PC-9 (cell line): ENCODE measurements at regions not wholly inside any gene's neighbourhood (a gene's known extent, or its start where the extent isn't known, plus 50 kb on each side); places are given as distances from the start of the nearest gene placed in this dataset.

Source experiments
- BruUV-seq: library from RNA; stranded (reverse); fragments of 400-500 nt; replicated peaks from 2 replicates; lab custom pipeline; 2021; lab: Mats Ljungman, UMichigan
- CTCF ChIA-PET: fragments of 300-600 bp; sonication (Branson Sonifier 250); formaldehyde crosslinking; loops from one replicate; lab custom pipeline; 2022; ENCODE audit warnings: antibody characterized with exemption; lab: Charles Lee
- POLR2A ChIA-PET: fragments of 300-600 bp; sonication (Branson Sonifier 250); formaldehyde crosslinking; loops from one replicate; lab custom pipeline; 2022; ENCODE audit warnings: antibody characterized with exemption; ENCODE audit not compliant: unreplicated experiment; lab: Charles Lee
- DNase-seq, 2 experiments: peaks; one replicate each; pipeline versions ENCODE4 v3.0.0 to v3.0.0-alpha.2; 2015 to 2022; ENCODE audit warnings: mixed read lengths in 1 of 2
- H2AFZ ChIP-seq: fragments of 200-600 bp; sonication (generic); 2 replicates; pipeline ENCODE4 v1.8.1; 2017; ENCODE audit warnings: antibody characterized with exemption
- H3F3A ChIP-seq: fragments of 200-600 bp; sonication (generic); 2 replicates; pipeline ENCODE4 v1.8.1; 2017; ENCODE audit warnings: antibody characterized with exemption, mild to moderate bottlenecking, low read depth; ENCODE audit not compliant: insufficient read depth
- H3K27ac ChIP-seq: fragments of 200-600 bp; sonication (generic); 2 replicates; pipeline ENCODE4 v1.6.1; 2016; ENCODE audit warnings: mixed run types
- H3K27me3 ChIP-seq: fragments of 200-600 bp; sonication (generic); 2 replicates; pipeline ENCODE4 v1.6.1; 2016; ENCODE audit warnings: low read depth, mixed run types; ENCODE audit not compliant: insufficient read depth
- H3K36me3 ChIP-seq: fragments of 200-600 bp; sonication (generic); 2 replicates; pipeline ENCODE4 v1.6.1; 2016; ENCODE audit warnings: low read depth, mixed run types
- H3K4me1 ChIP-seq: fragments of 200-600 bp; sonication (generic); replicated peaks from 2 replicates; pipeline ENCODE4 v1.6.1; 2016; ENCODE audit warnings: mixed run types; ENCODE audit not compliant: insufficient read depth
- H3K4me2 ChIP-seq: fragments of 200-600 bp; sonication (generic); 2 replicates; pipeline ENCODE4 v1.6.1; 2017; ENCODE audit warnings: mixed run types
- H3K4me3 ChIP-seq: fragments of 200-600 bp; sonication (generic); 2 replicates; pipeline ENCODE4 v1.6.1; 2016; ENCODE audit warnings: mixed run types
- H3K79me2 ChIP-seq: fragments of 200-600 bp; sonication (generic); 2 replicates; pipeline ENCODE4 v1.6.1; 2017; ENCODE audit warnings: low read depth, mixed run types
- H3K9me2 ChIP-seq: fragments of 200-600 bp; sonication (generic); 2 replicates; pipeline ENCODE4 v1.8.1; 2017; ENCODE audit warnings: mild to moderate bottlenecking; ENCODE audit not compliant: insufficient read depth
- H3K9me3 ChIP-seq: fragments of 200-600 bp; sonication (generic); 2 replicates; pipeline ENCODE4 v1.8.1; 2016; ENCODE audit warnings: low read depth; ENCODE audit not compliant: insufficient read depth
- H4K20me1 ChIP-seq: fragments of 200-600 bp; sonication (generic); 2 replicates; pipeline ENCODE4 v1.8.1; 2017; ENCODE audit not compliant: insufficient read depth
- CTCF ChIP-seq: fragments of 200-600 bp; sonication (generic); conservative IDR thresholded peaks from 2 replicates; pipeline ENCODE4 v1.6.1; 2017; ENCODE audit warnings: mixed run types, antibody characterized with exemption, mild to moderate bottlenecking, moderate library complexity
- EZH2 ChIP-seq: fragments of 200-600 bp; sonication (generic); IDR thresholded peaks from 2 replicates; pipeline ENCODE4 v1.8.0; 2017; ENCODE audit warnings: antibody characterized with exemption, low read depth
- intact Hi-C: fragments of 100-400 bp; cut with micrococcal nuclease; formaldehyde crosslinking; loops from one replicate; pipeline ENCODE4 v1.10.0; 2022; ENCODE audit not compliant: unreplicated experiment

DNA sequence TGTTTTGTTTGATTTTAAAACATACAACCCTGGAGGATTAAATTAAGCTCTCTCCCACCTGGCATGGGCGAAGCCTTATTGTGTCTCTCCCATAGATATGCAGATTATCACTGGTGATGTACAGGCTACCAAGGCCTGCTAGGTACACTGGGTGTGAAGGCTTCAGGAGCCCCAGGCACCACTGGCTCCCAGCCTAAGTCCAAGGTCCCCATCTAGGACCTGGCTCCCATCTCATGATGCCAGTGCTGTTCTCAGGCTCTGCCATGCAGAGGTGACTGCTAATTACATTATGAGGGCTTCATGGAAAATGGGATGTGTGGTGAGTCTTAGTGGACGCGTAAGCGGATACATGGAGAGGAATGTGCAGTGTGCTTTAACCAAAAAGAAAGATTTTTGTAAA, 201.2 kb upstream of the KLHL29 start:
- TF ChIP-seq CTCF (no peak), EZH2 (no peak)
- Histone ChIP-seq H3K36me3 (no peaks in the 10 kb centered on the region), H3K4me3 (no peak overlapping the region), H3K27me3 (peaks cover 57% of the 10 kb centered on the region), H2AFZ (no peak overlapping the region), H3K9me3 (no peaks in the 10 kb centered on the region; the same call in 1 of the 2 replicates), H3K27ac (no peak overlapping the region), H3K4me2 (no peak overlapping the region), H3K4me1 (no peaks in the 10 kb centered on the region), H3F3A (no peaks in the 10 kb centered on the region), H3K79me2 (no peaks in the 10 kb centered on the region), H3K9me2 (no peaks in the 10 kb centered on the region), H4K20me1 (no peaks in the 10 kb centered on the region)
- intact Hi-C loops: no loop called here
- ChIA-PET POLR2A (no interaction called here), CTCF (no interaction called here)
- no TSS peak for BruUV-seq
- no peak for DNase-seq

DNA sequence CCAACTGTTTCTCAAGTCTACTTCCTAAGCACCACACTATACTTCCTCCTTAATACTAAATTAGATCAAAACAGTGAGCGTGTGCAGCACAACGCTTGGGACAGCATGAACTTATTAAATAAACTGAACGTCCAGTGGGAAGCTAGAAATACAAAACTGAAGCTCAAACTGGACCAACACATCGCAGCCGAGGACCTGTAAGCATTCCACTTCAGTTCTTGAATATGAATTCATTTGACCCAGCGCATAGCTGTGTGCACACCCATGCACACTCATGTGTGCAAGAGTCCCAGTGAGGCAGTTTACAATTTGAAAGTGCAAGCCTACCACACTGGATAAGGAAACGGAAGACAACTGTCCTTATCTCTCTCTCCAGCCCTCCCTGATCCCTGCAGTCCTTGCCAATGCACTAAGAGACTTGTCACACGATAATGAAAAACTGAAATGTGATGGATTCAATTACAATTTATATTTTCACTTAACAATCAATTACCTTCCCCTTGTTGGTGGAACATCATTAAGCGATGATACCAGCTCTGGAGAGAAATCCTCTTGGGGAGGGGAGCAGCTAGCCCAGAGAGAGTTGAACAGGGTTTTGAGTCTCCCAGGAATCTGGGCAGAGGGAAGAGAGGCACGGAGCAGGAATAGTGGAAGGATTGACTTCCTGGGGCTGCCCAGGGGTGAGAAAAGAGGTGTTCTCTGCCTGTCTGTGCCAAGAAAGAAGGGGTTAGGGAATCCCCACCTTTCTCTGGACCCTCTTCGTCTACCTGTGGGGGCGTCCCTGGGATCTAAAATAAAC, 186.5 kb upstream of the KLHL29 start:
- no peaks in the 10 kb centered on the region for H3K36me3 ChIP-seq
- intact Hi-C loops: loop anchor here (2.0 kb wide), 1 partner anchor 562 kb away; no protein-coding TSS in a partner anchor
- DNase-seq: no peak
- H3K4me2 ChIP-seq: no peak overlapping the region
- no peaks in the 10 kb centered on the region for H3K9me3 ChIP-seq
- BruUV-seq: no TSS peak
- H4K20me1 ChIP-seq: no peaks in the 10 kb centered on the region
- no peak overlapping the region for H3K27ac ChIP-seq
- CTCF ChIA-PET: no interaction called here
- POLR2A ChIA-PET: no interaction called here
- no peaks in the 10 kb centered on the region for H3K79me2 ChIP-seq
- H3K9me2 ChIP-seq: no peaks in the 10 kb centered on the region
- no peaks in the 10 kb centered on the region for H3K4me1 ChIP-seq
- TF ChIP-seq EZH2: no peak
- no peak for TF ChIP-seq CTCF
- H3K4me3 ChIP-seq: no peak overlapping the region
- H2AFZ ChIP-seq: no peak overlapping the region
- no peaks in the 10 kb centered on the region for H3F3A ChIP-seq
- no peaks in the 10 kb centered on the region for H3K27me3 ChIP-seq

- no TSS peak for BruUV-seq
- Histone ChIP-seq H3F3A (no peaks in the 10 kb centered on the region), H3K9me3 (no peaks in the 10 kb centered on the region), H3K36me3 (no peaks in the 10 kb centered on the region), H2AFZ (no peak overlapping the region), H3K79me2 (no peaks in the 10 kb centered on the region), H3K4me3 (no peak overlapping the region), H3K27ac (no peak overlapping the region), H4K20me1 (no peaks in the 10 kb centered on the region), H3K27me3 (peaks cover 1% of the 10 kb centered on the region; the same call in 1 of the 2 replicates), H3K9me2 (no peaks in the 10 kb centered on the region), H3K4me1 (no peaks in the 10 kb centered on the region), H3K4me2 (no peak overlapping the region)
- no peak for DNase-seq
- CTCF ChIA-PET: no interaction called here
- peak; percentile 89 for TF ChIP-seq CTCF
- no peak for TF ChIP-seq EZH2
- intact Hi-C loops: loop anchor here (2.0 kb wide), 1 partner anchor 561 kb away; no protein-coding TSS in a partner anchor
- POLR2A ChIA-PET: no interaction called here
These were observed 185.7 kb upstream of the KLHL29 start for GRCh38 chr2:23199115-23199918.
